ENCODE measurements at regions not wholly inside any gene's neighbourhood (a gene's known extent, or its start where the extent isn't known, plus 50 kb on each side); places are given as distances from the start of the nearest gene placed in this dataset.

- DNase-seq (ENCODE audit: low read depth): no peak
These were observed 51.6 kb upstream of the CHD6 start for GRCh38 chr20:41669708-41670263.

GRCh38 chr20:41668057-41668749, 50.0 kb upstream of the CHD6 start:
- DNase-seq (ENCODE audit: low read depth): no peak
